ENCODE measurements at regions not wholly inside any gene's neighbourhood (a gene's known extent, or its start where the extent isn't known, plus 50 kb on each side); places are given as distances from the start of the nearest gene placed in this dataset.
A peak's percentile ranks its signal among the peaks of the same experiment; 100 is the strongest.

DNA sequence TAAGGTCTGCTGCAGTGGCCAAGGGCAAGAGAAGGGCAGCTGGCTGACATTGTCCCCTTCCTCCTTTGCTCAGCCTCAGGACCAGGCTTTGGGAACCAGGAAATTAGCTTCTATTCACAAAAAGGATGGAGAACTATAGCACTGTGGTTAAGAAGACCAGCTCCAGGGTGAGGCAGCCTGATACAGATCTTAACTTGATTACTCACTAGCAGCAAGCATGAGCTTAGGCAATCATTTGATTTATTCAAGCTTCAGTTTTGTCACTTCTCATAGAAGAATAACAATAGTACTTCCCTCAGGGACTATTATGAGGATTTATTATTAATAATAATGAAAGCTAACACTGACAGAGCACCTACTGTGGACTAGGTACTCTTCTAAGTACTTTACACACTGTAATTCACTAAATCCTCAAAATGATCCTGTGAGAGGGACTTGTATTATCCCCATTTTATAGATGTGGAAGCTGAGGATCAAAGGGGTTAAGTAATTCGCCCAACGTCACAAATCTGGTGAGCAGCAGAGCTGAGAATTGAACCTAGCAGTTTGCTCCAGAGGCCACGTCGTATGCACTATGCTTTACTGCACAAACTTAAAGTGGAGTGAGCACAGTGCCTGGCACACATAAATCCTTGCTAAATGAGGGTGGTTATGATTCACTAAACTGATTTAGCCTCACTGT lies 130.4 kb upstream of the PAK3 start:
- no peaks in the 10 kb centered on the region for H3K27me3 ChIP-seq (ENCODE audit: insufficient read depth, low read length)

DNA sequence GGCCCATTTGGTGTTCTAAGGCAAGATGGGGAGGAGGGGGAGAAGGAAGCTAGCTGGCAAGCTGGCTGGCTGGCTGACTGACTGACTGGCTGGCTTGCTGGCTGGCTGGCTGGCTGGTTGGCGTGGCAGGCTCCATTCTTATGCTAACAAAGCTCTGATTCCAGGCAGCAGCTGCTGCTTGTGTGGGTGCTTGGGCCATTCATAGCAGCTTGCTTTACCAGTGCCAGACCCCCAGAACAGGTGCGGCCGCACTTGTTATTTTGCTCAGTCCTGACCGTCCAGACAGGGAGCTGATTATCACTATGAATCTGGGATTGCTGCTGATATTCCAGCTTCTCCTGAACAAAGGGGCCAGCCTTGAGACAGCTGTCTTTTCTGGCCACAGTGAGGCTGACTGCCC lies 131.2 kb upstream of the PAK3 start:
- Histone ChIP-seq H3K27me3 (ENCODE audit: insufficient read depth, low read length) (no peaks in the 10 kb centered on the region), H2AFZ (ENCODE audit: low read length, unreplicated experiment) (no peak overlapping the region), H3K79me2 (ENCODE audit: control insufficient read depth, insufficient read depth, low read length, unreplicated experiment) (no peaks in the 10 kb centered on the region)

More for the DNA sequence above, 130.4 kb upstream of the PAK3 start:
- H3K4me1 ChIP-seq (ENCODE audit: control insufficient read depth, insufficient read depth, low read length, unreplicated experiment) = no peaks in the 10 kb centered on the region
- H3K36me3 ChIP-seq (ENCODE audit: insufficient read depth, low read length) = no peaks in the 10 kb centered on the region
- no peak overlapping the region for H3K27ac ChIP-seq (ENCODE audit: low read depth, low read length)
- no peak overlapping the region for H2AFZ ChIP-seq (ENCODE audit: low read length, unreplicated experiment)
- H3K79me2 ChIP-seq (ENCODE audit: control insufficient read depth, insufficient read depth, low read length, unreplicated experiment) = no peaks in the 10 kb centered on the region
- no peak overlapping the region for H3K4me3 ChIP-seq (ENCODE audit: low read depth, low read length)

DNA sequence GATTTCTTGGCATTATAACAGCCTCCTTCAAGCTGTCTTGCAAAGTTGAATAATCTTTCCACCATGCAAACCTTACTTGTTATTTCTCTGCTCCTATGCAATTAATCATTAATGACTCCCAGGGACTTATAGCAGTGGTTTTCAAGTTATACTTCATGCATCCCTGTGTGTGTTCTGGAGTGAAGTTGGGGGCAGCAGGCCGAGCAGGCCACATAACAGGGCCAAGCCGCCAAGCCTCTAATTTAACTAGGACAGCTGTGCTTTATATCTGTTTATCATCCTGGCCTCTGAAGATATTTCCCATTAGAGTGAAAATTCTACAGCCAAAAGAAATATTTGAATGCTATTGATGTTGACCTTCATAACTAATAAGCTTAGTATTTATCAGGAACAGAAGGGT lies 133.5 kb upstream of the PAK3 start:
- H3K27ac ChIP-seq (ENCODE audit: low read depth, low read length) = no peak overlapping the region
- H3K36me3 ChIP-seq (ENCODE audit: insufficient read depth, low read length) = no peaks in the 10 kb centered on the region
- no peak overlapping the region for H2AFZ ChIP-seq (ENCODE audit: low read length, unreplicated experiment)
- H3K4me1 ChIP-seq (ENCODE audit: control insufficient read depth, insufficient read depth, low read length, unreplicated experiment) = no peaks in the 10 kb centered on the region
- no peaks in the 10 kb centered on the region for H3K27me3 ChIP-seq (ENCODE audit: insufficient read depth, low read length)
- no peaks in the 10 kb centered on the region for H3K79me2 ChIP-seq (ENCODE audit: control insufficient read depth, insufficient read depth, low read length, unreplicated experiment)
- H3K4me3 ChIP-seq (ENCODE audit: low read depth, low read length) = no peak overlapping the region

More for the DNA sequence above, 131.2 kb upstream of the PAK3 start:
- no peak overlapping the region for H3K4me3 ChIP-seq (ENCODE audit: low read depth, low read length)
- no peak overlapping the region for H3K27ac ChIP-seq (ENCODE audit: low read depth, low read length)
- H3K4me1 ChIP-seq (ENCODE audit: control insufficient read depth, insufficient read depth, low read length, unreplicated experiment) = no peaks in the 10 kb centered on the region
- no peaks in the 10 kb centered on the region for H3K36me3 ChIP-seq (ENCODE audit: insufficient read depth, low read length)

DNA sequence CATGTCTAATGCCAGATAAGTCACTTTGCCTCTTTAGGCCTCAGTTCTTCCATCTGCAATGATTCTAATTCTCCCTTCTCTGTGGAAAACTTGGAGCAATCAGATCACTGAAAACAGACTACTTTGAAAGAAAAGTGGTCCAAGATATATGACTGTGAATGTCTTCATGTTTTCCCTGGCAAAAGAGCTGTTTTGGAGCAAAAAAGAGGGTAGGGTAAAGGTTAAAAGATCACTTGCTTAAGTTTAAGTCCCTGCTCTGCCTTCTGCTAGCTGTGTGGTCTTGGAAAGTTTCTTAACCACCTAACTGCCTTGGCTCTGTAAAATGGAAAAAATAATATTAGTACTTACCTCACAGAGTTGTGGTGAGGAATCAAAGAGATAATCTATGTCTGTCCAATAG lies 140.3 kb upstream of the PAK3 start:
- H3K4me3 ChIP-seq (ENCODE audit: low read depth, low read length) = no peak overlapping the region
- no peaks in the 10 kb centered on the region for H3K4me1 ChIP-seq (ENCODE audit: control insufficient read depth, insufficient read depth, low read length, unreplicated experiment)
- no peak overlapping the region for H3K27ac ChIP-seq (ENCODE audit: low read depth, low read length)
- no peaks in the 10 kb centered on the region for H3K36me3 ChIP-seq (ENCODE audit: insufficient read depth, low read length)
- no peaks in the 10 kb centered on the region for H3K27me3 ChIP-seq (ENCODE audit: insufficient read depth, low read length)
- H2AFZ ChIP-seq (ENCODE audit: low read length, unreplicated experiment) = no peak overlapping the region
- no peaks in the 10 kb centered on the region for H3K79me2 ChIP-seq (ENCODE audit: control insufficient read depth, insufficient read depth, low read length, unreplicated experiment)

DNA sequence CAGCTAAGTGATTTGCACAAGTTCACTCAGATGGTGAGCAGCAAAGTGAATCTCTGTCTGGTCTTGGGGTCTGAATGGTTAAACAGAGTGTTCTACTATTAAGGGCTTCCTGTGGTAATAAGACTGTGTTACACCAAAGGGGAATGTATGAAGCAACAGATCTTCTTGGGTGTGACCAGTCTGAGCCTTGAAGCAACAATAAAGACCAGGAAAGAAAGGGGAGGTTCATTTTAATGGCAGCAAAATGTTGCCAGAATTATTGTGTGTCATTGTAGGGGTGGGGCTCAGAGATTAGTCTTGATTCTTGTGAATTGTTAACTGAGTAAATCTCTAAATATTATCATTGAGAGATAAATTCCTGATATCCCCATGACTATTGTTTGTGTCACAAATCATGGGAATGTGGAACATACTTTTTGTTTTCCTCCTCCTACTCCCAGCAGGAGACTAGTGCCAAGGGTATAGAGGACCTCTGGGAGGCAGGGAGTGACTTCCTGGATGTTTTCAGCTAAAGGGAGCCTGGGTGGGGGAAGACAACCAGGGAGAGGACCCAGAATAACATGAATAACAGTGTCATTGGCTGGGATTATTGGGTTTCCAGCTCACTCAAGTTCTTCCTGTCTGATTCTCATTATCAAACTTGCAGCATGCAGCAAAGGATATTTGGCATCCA lies 141.4 kb upstream of the PAK3 start:
- Histone ChIP-seq H3K27ac (ENCODE audit: low read depth, low read length) (no peak overlapping the region), H3K27me3 (ENCODE audit: insufficient read depth, low read length) (no peaks in the 10 kb centered on the region), H3K79me2 (ENCODE audit: control insufficient read depth, insufficient read depth, low read length, unreplicated experiment) (no peaks in the 10 kb centered on the region), H2AFZ (ENCODE audit: low read length, unreplicated experiment) (no peak overlapping the region), H3K4me3 (ENCODE audit: low read depth, low read length) (no peak overlapping the region), H3K36me3 (ENCODE audit: insufficient read depth, low read length) (no peaks in the 10 kb centered on the region), H3K4me1 (ENCODE audit: control insufficient read depth, insufficient read depth, low read length, unreplicated experiment) (no peaks in the 10 kb centered on the region)

DNA sequence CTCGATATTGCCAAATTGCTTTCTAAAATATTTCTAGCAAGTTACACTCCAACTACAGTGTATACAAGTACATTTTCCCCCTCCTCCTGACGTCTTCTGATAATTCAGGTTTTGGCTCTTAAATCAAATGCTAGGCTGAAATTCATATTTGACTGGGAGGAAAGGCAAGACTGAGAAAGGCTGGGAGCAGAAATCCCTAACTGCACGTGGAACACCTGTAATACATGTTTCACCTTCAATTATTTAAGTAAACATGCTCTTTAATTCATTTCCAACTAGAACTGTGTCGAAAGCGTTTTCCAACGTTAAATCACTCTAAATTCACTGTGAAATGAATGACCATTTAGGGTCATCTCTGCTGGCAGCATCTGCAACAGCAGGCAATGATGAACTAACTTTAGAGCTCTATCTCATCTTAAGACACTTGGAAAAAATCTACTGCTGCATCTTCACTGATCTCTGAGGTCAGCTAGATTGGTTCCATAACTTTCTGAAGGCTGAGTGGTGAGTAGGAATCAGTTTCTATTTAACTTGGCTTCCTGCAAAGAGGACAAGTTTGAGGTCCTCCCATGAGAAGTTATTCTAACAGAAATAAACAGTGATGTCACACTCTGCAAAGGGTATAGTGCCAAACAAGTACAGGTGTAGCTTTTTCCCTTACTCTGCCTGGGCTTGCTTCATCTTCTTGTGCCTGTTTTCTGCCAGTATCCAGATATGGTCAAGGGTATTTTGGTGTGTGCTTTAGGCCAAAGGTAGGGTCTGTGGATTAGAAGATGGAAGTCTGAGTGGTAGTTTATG lies 144.3 kb upstream of the PAK3 start:
- Histone ChIP-seq H3K4me1 (ENCODE audit: control insufficient read depth, insufficient read depth, low read length, unreplicated experiment) (no peaks in the 10 kb centered on the region), H3K79me2 (ENCODE audit: control insufficient read depth, insufficient read depth, low read length, unreplicated experiment) (no peaks in the 10 kb centered on the region), H3K27me3 (ENCODE audit: insufficient read depth, low read length) (no peaks in the 10 kb centered on the region), H3K27ac (ENCODE audit: low read depth, low read length) (no peak overlapping the region), H2AFZ (ENCODE audit: low read length, unreplicated experiment) (no peak overlapping the region), H3K36me3 (ENCODE audit: insufficient read depth, low read length) (no peaks in the 10 kb centered on the region), H3K4me3 (ENCODE audit: low read depth, low read length) (no peak overlapping the region)

DNA sequence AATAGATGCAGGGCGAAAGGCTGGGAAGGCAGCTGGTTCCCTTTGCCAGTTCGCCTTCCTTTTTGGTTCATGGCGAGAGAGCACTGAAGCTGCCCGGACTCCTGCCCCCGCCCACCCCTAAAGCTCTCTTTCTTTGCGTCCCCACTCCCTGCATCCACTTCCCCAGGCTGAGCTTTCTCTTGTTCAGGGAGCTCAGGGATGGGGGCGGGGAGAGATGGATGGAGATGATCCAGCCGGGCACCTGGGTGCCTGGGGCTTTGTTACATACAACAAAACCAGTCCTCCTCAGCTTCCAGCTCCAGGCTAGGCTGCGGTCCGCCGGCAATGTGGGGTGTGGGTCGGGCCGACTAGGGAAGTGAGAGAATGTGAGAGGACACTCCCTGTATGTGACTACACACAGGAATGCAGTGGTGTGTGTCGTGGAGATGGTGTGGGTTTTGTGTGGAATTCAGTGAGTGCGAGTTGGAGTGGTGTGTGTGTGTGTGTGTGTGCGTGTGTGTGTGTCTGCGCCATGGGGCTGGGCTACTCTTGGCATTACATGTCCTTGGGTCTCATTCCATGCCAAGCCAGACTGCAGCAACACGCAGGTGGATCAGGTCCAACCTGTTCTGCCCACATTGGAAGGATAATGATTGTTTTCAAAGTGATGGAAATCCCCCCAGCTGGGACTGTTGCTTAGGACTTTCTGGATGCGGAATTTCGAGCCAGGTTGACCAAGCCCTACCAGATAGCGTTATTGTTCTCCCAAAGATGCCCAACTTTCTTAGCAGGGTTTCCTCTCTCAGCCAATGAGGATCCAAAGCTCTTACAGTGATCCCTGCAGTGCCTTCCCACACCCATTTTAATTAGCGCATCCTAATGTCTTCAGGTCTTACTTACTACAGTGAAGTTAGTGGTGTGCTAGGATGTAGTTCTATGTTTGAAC lies 149.4 kb upstream of the CHRDL1 start:
- Histone ChIP-seq H2AFZ (ENCODE audit: low read length, unreplicated experiment) (no peak overlapping the region), H3K27ac (ENCODE audit: low read depth, low read length) (no peak overlapping the region)

DNA sequence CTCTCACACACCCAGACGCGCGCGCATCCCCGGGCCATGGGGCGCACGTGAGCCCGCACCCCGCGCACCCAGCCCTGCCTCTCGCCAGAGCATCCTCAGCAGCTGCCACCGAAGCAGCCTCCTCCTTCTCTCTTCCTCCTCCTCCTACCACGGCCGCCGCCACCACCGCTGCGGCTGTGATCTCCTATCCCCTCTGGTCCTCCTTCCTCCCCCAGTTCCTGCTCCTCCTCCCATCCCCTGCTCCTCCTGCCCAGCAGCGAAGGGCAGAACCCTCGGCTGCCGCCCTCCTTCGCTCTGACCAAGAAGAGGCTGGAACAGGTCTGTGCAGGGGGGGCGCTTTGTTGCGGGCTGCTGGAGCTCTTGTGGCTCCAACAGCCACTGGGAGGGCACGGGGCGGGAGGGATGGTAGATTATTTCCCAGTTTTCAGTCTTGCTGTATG lies 148.7 kb upstream of the CHRDL1 start:
- no peak overlapping the region for H3K27ac ChIP-seq (ENCODE audit: low read depth, low read length)
- no peak overlapping the region for H2AFZ ChIP-seq (ENCODE audit: low read length, unreplicated experiment)
- H3K4me3 ChIP-seq (ENCODE audit: low read depth, low read length) = peak overlapping the region; percentile 51

More for the DNA sequence above, 149.4 kb upstream of the CHRDL1 start:
- no peaks in the 10 kb centered on the region for H3K27me3 ChIP-seq (ENCODE audit: insufficient read depth, low read length)
- no peaks in the 10 kb centered on the region for H3K79me2 ChIP-seq (ENCODE audit: control insufficient read depth, insufficient read depth, low read length, unreplicated experiment)
- H3K4me1 ChIP-seq (ENCODE audit: control insufficient read depth, insufficient read depth, low read length, unreplicated experiment) = no peaks in the 10 kb centered on the region
- H3K36me3 ChIP-seq (ENCODE audit: insufficient read depth, low read length) = no peaks in the 10 kb centered on the region
- peak overlapping the region; percentile 51; the same call in 1 of the 2 replicates for H3K4me3 ChIP-seq (ENCODE audit: low read depth, low read length)

DNA sequence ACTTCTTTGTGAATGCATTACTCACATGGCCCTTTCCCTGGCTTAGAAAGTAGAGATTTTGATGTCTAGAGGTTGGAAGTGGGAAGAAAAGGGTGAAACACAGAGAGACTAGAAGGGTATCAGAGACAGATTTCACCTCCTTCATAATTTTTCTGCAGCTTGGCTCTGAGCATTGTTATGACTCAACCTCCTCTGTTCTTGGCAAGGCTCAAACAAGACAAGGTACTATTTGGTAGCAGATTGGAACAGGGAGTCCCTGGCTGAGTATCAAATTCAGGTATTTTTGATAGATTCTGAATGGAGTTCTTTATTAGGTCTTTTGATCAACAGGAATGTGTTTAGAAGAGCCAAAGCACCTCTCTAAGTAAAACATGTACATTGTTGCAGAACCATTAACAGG lies 146.3 kb upstream of the CHRDL1 start:
- H3K4me3 ChIP-seq (ENCODE audit: low read depth, low read length) = no peak overlapping the region
- no peaks in the 10 kb centered on the region for H3K4me1 ChIP-seq (ENCODE audit: control insufficient read depth, insufficient read depth, low read length, unreplicated experiment)
- no peak overlapping the region for H3K27ac ChIP-seq (ENCODE audit: low read depth, low read length)
- no peak overlapping the region for H2AFZ ChIP-seq (ENCODE audit: low read length, unreplicated experiment)
- H3K36me3 ChIP-seq (ENCODE audit: insufficient read depth, low read length) = no peaks in the 10 kb centered on the region
- H3K27me3 ChIP-seq (ENCODE audit: insufficient read depth, low read length) = no peaks in the 10 kb centered on the region
- no peaks in the 10 kb centered on the region for H3K79me2 ChIP-seq (ENCODE audit: control insufficient read depth, insufficient read depth, low read length, unreplicated experiment)

More for the DNA sequence above, 148.7 kb upstream of the CHRDL1 start:
- no peaks in the 10 kb centered on the region for H3K79me2 ChIP-seq (ENCODE audit: control insufficient read depth, insufficient read depth, low read length, unreplicated experiment)
- H3K27me3 ChIP-seq (ENCODE audit: insufficient read depth, low read length) = no peaks in the 10 kb centered on the region
- no peaks in the 10 kb centered on the region for H3K36me3 ChIP-seq (ENCODE audit: insufficient read depth, low read length)
- no peaks in the 10 kb centered on the region for H3K4me1 ChIP-seq (ENCODE audit: control insufficient read depth, insufficient read depth, low read length, unreplicated experiment)
